ENCODE measurements at regions not wholly inside any gene's neighbourhood (a gene's known extent, or its start where the extent isn't known, plus 50 kb on each side); places are given as distances from the start of the nearest gene placed in this dataset.

- no peak for TF ChIP-seq MAX (IDR thresholded peaks at IDR 0.05; ENCODE audit: insufficient read depth, insufficient read length)
- no peak for TF ChIP-seq CTCF (IDR thresholded peaks at IDR 0.05; ENCODE audit: extremely low read depth in 1 of 2, insufficient read depth in 1 of 2, low read depth in 1 of 2, low read length in 2 of 2)
- TF ChIP-seq GATA2 (IDR thresholded peaks at IDR 0.05; ENCODE audit: insufficient read depth, insufficient read length, low read depth, low read length): no peak
- TF ChIP-seq POLR2A (IDR thresholded peaks at IDR 0.05; ENCODE audit: low read depth, low read length): no peak
- no peak for TF ChIP-seq EZH2 (IDR thresholded peaks at IDR 0.05; ENCODE audit: borderline replicate concordance, low read depth, low read length, severe bottlenecking)
- TF ChIP-seq POLR2AphosphoS5 (IDR thresholded peaks at IDR 0.05; ENCODE audit: insufficient read depth, low read depth, low read length): no peak
- no peak for TF ChIP-seq FOS (IDR thresholded peaks at IDR 0.05; ENCODE audit: borderline replicate concordance, insufficient read depth, low read length)
These were observed 1504.5 kb downstream of the AACS start for GRCh38 chr12:126569706-126570105.

Measured in endothelial cell of umbilical vein (primary cell).